Transverse colon (tissue), 3 donors: ENCODE measurements at regions not wholly inside any gene's neighbourhood (a gene's known extent, or its start where the extent isn't known, plus 50 kb on each side); places are given as distances from the start of the nearest gene placed in this dataset.

Experiments
- CTCF ChIP-seq, 5 experiments: fragments of 200-600 bp in 3 of 5; fragments of 450-650 bp in 2 of 5; sonication (generic) in 3 of 5; IDR thresholded peaks; 1 replicate in 2 of 5; 2 replicates in 3 of 5; pipeline ENCODE4 v1.5.1; 2016 to 2017; ENCODE audit warnings: antibody characterized with exemption in 5 of 5, inconsistent platforms in 3 of 5, mild to moderate bottlenecking in 2 of 5, moderate library complexity in 1 of 5
- POLR2A ChIP-seq: fragments of 450-650 bp; IDR thresholded peaks from one replicate; pipeline ENCODE4 v1.6.1; 2016; ENCODE audit warnings: antibody characterized with exemption, mild to moderate bottlenecking, moderate library complexity

GRCh38 chr22:27628891-27629631, 172.5 kb downstream of the MN1 start:
- TF ChIP-seq CTCF (IDR thresholded peaks at IDR 0.05) (no peak), POLR2A (no peak)
